Neural cell (in vitro differentiated cells): ENCODE measurements at regions not wholly inside any gene's neighbourhood (a gene's known extent, or its start where the extent isn't known, plus 50 kb on each side); places are given as distances from the start of the nearest gene placed in this dataset.

ENCODE experiments used
- EP300 ChIP-seq: fragments of 450-650 bp; conservative IDR thresholded peaks from 2 replicates; pipeline ENCODE4 v1.6.1; 2014; ENCODE audit warnings: antibody characterized with exemption, mild to moderate bottlenecking, moderate library complexity; ENCODE audit not compliant: poor library complexity, severe bottlenecking
- EZH2 ChIP-seq: fragments of 200-600, 300-800 bp; shearing (Covaris generic), sonication (generic); IDR thresholded peaks from 2 replicates; pipeline ENCODE4 v1.6.1; 2014; ENCODE audit warnings: antibody characterized with exemption, low read length, borderline replicate concordance, mild to moderate bottlenecking; ENCODE audit not compliant: insufficient read depth, poor library complexity, severe bottlenecking
- MXI1 ChIP-seq: fragments of 450-650 bp; conservative IDR thresholded peaks from 2 replicates; pipeline ENCODE4 v1.6.1; 2014; ENCODE audit warnings: antibody characterized with exemption, mild to moderate bottlenecking; ENCODE audit not compliant: poor library complexity, severe bottlenecking
- POLR2AphosphoS5 ChIP-seq: IDR thresholded peaks from 2 replicates; pipeline ENCODE4 v1.6.1; 2012
- RAD21 ChIP-seq: fragments of 450-650 bp; conservative IDR thresholded peaks from 2 replicates; pipeline ENCODE4 v1.6.1; 2014; ENCODE audit warnings: antibody characterized with exemption, mild to moderate bottlenecking, moderate library complexity
- TAF1 ChIP-seq: IDR thresholded peaks from 2 replicates; pipeline ENCODE4 v1.6.1; 2012; ENCODE audit warnings: low read depth
- TF ChIP-seq, protein P1 (sequence below): fragments of 450-650 bp; IDR thresholded peaks from 2 replicates; pipeline ENCODE4 v1.5.1; 2014; ENCODE audit warnings: antibody characterized with exemption, mild to moderate bottlenecking, moderate library complexity; ENCODE audit not compliant: poor library complexity, severe bottlenecking
- TF ChIP-seq, protein P2 (sequence below): IDR thresholded peaks from 2 replicates; pipeline ENCODE4 v1.6.1; 2012; ENCODE audit warnings: borderline replicate concordance

DNA sequence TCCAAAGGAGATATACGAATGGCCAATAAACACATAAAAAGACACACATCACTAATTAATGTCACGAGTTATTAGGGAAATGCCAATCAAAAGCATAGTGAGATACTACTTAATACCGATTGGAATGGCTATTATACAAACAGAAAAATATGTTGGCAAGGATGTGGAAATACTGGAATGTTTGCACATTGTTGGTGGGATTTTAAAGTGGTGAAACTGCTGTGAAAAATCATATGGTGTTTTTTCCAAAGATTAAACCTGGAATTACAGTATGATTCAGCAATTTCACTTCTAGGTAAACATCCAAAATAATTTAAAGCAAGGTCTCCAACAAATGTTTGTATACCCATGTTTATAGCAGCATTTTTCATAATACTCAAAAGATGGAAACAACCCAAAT, 765.5 kb downstream of the VGLL3 start:
- TF ChIP-seq, protein P1, sequence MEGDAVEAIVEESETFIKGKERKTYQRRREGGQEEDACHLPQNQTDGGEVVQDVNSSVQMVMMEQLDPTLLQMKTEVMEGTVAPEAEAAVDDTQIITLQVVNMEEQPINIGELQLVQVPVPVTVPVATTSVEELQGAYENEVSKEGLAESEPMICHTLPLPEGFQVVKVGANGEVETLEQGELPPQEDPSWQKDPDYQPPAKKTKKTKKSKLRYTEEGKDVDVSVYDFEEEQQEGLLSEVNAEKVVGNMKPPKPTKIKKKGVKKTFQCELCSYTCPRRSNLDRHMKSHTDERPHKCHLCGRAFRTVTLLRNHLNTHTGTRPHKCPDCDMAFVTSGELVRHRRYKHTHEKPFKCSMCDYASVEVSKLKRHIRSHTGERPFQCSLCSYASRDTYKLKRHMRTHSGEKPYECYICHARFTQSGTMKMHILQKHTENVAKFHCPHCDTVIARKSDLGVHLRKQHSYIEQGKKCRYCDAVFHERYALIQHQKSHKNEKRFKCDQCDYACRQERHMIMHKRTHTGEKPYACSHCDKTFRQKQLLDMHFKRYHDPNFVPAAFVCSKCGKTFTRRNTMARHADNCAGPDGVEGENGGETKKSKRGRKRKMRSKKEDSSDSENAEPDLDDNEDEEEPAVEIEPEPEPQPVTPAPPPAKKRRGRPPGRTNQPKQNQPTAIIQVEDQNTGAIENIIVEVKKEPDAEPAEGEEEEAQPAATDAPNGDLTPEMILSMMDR: no peak
- TF ChIP-seq POLR2AphosphoS5 (no peak), MXI1 (no peak), EP300 (no peak), EZH2 (no peak), TAF1 (no peak), RAD21 (no peak)
- TF ChIP-seq, protein P2, sequence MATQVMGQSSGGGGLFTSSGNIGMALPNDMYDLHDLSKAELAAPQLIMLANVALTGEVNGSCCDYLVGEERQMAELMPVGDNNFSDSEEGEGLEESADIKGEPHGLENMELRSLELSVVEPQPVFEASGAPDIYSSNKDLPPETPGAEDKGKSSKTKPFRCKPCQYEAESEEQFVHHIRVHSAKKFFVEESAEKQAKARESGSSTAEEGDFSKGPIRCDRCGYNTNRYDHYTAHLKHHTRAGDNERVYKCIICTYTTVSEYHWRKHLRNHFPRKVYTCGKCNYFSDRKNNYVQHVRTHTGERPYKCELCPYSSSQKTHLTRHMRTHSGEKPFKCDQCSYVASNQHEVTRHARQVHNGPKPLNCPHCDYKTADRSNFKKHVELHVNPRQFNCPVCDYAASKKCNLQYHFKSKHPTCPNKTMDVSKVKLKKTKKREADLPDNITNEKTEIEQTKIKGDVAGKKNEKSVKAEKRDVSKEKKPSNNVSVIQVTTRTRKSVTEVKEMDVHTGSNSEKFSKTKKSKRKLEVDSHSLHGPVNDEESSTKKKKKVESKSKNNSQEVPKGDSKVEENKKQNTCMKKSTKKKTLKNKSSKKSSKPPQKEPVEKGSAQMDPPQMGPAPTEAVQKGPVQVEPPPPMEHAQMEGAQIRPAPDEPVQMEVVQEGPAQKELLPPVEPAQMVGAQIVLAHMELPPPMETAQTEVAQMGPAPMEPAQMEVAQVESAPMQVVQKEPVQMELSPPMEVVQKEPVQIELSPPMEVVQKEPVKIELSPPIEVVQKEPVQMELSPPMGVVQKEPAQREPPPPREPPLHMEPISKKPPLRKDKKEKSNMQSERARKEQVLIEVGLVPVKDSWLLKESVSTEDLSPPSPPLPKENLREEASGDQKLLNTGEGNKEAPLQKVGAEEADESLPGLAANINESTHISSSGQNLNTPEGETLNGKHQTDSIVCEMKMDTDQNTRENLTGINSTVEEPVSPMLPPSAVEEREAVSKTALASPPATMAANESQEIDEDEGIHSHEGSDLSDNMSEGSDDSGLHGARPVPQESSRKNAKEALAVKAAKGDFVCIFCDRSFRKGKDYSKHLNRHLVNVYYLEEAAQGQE: no peak
